RWPE2 (cell line): ENCODE measurements at regions not wholly inside any gene's neighbourhood (a gene's known extent, or its start where the extent isn't known, plus 50 kb on each side); places are given as distances from the start of the nearest gene placed in this dataset.

Experiments used
- ATAC-seq: fragments of 200-7000 bp; cut with Tn5 transposase; 3 replicates; pipeline ENCODE4 v1.9.1; 2021; ENCODE audit warnings: low read depth
- DNase-seq: peaks from one replicate; pipeline ENCODE4 v3.0.0-alpha.2; 2020; ENCODE audit warnings: low spot score
- H3K27ac ChIP-seq: fragments of 450-650 bp; 2 replicates; pipeline ENCODE4 v1.5.1; 2017; ENCODE audit warnings: mild to moderate bottlenecking; ENCODE audit not compliant: poor library complexity, severe bottlenecking
- H3K27me3 ChIP-seq: fragments of 250-450 bp; sonication (Bioruptor Pico); 2 replicates; pipeline ENCODE4 v1.5.1; 2021; ENCODE audit warnings: mild to moderate bottlenecking, moderate library complexity; ENCODE audit not compliant: insufficient read depth, poor library complexity, severe bottlenecking
- H3K36me3 ChIP-seq: fragments of 250-450 bp; sonication (Bioruptor Pico); 2 replicates; pipeline ENCODE4 v1.5.1; 2020; ENCODE audit warnings: low read depth, mild to moderate bottlenecking, moderate library complexity
- H3K4me1 ChIP-seq: fragments of 250-450 bp; sonication (Bioruptor Pico); 2 replicates; pipeline ENCODE4 v1.5.1; 2021; ENCODE audit warnings: mild to moderate bottlenecking, moderate library complexity; ENCODE audit not compliant: insufficient read depth, poor library complexity, severe bottlenecking
- H3K4me3 ChIP-seq: fragments of 250-450 bp; sonication (Bioruptor Pico); 2 replicates; pipeline ENCODE4 v1.5.1; 2021; ENCODE audit warnings: mild to moderate bottlenecking, moderate library complexity; ENCODE audit not compliant: severe bottlenecking
- H3K9me3 ChIP-seq: fragments of 250-450 bp; sonication (Bioruptor Pico); 2 replicates; pipeline ENCODE4 v1.5.1; 2021; ENCODE audit warnings: mild to moderate bottlenecking, moderate library complexity; ENCODE audit not compliant: severe bottlenecking
- TF ChIP-seq, protein P1 (sequence below): fragments of 450-650 bp; IDR thresholded peaks from one replicate; pipeline ENCODE4 v1.5.1; 2017; ENCODE audit warnings: mild to moderate bottlenecking, moderate library complexity; ENCODE audit not compliant: poor library complexity, severe bottlenecking

- Histone ChIP-seq H3K4me1 (peaks cover 15% of the 10 kb centered on the region), H3K4me3 (no peak overlapping the region), H3K9me3 (peaks cover 5% of the 10 kb centered on the region), H3K27me3 (no peaks in the 10 kb centered on the region), H3K27ac (peak overlapping the region; percentile 89), H3K36me3 (no peaks in the 10 kb centered on the region)
- ATAC-seq: peak; percentile 90
- no peak for DNase-seq
- TF ChIP-seq, protein P1, sequence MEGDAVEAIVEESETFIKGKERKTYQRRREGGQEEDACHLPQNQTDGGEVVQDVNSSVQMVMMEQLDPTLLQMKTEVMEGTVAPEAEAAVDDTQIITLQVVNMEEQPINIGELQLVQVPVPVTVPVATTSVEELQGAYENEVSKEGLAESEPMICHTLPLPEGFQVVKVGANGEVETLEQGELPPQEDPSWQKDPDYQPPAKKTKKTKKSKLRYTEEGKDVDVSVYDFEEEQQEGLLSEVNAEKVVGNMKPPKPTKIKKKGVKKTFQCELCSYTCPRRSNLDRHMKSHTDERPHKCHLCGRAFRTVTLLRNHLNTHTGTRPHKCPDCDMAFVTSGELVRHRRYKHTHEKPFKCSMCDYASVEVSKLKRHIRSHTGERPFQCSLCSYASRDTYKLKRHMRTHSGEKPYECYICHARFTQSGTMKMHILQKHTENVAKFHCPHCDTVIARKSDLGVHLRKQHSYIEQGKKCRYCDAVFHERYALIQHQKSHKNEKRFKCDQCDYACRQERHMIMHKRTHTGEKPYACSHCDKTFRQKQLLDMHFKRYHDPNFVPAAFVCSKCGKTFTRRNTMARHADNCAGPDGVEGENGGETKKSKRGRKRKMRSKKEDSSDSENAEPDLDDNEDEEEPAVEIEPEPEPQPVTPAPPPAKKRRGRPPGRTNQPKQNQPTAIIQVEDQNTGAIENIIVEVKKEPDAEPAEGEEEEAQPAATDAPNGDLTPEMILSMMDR: no peak
These were observed 893.7 kb upstream of the SLIT2 start for GRCh38 chr4:19358015-19358414.

- H3K27ac ChIP-seq: no peak overlapping the region
- TF ChIP-seq, protein P1: no peak
- DNase-seq (no peak), ATAC-seq (no peak)
- no peaks in the 10 kb centered on the region for H3K27me3 ChIP-seq
- no peaks in the 10 kb centered on the region for H3K36me3 ChIP-seq
- no peak overlapping the region for H3K4me3 ChIP-seq
- no peaks in the 10 kb centered on the region for H3K4me1 ChIP-seq
- no peaks in the 10 kb centered on the region for H3K9me3 ChIP-seq
These were observed 902.3 kb upstream of the SLIT2 start for GRCh38 chr4:19349416-19349815.

GRCh38 chr4:19348746-19349145 lies 903.0 kb upstream of the SLIT2 start:
- no peaks in the 10 kb centered on the region for H3K27me3 ChIP-seq
- H3K4me1 ChIP-seq: no peaks in the 10 kb centered on the region
- ATAC-seq (no peak), DNase-seq (no peak)
- H3K4me3 ChIP-seq: no peak overlapping the region
- no peaks in the 10 kb centered on the region for H3K36me3 ChIP-seq
- TF ChIP-seq, protein P1: no peak
- no peaks in the 10 kb centered on the region for H3K9me3 ChIP-seq
- no peak overlapping the region for H3K27ac ChIP-seq

DNA sequence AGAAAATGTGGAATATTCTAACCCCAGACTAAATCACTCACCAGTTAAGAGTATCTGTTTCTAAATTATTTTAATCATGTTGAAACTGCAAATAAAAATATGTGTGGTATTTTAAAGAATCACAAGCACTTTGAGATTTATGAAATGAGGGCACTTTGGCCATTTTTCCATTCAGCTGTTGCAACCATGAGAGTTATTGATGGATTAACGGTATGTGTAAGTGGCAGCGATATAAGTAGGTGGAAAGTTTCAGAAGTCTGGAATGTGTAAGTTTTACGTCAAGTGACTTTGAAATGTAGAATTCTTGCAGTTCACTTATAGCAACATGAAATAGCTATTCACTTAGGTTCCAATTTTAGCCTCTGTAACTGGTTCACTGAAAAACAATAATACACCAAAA lies 905.1 kb upstream of the SLIT2 start:
- H3K36me3 ChIP-seq: no peaks in the 10 kb centered on the region
- H3K27ac ChIP-seq: no peak overlapping the region
- no peak for DNase-seq
- ATAC-seq: no peak
- H3K4me3 ChIP-seq: no peak overlapping the region
- no peaks in the 10 kb centered on the region for H3K4me1 ChIP-seq
- TF ChIP-seq, protein P1: no peak
- H3K9me3 ChIP-seq: no peaks in the 10 kb centered on the region
- H3K27me3 ChIP-seq: no peaks in the 10 kb centered on the region

DNA sequence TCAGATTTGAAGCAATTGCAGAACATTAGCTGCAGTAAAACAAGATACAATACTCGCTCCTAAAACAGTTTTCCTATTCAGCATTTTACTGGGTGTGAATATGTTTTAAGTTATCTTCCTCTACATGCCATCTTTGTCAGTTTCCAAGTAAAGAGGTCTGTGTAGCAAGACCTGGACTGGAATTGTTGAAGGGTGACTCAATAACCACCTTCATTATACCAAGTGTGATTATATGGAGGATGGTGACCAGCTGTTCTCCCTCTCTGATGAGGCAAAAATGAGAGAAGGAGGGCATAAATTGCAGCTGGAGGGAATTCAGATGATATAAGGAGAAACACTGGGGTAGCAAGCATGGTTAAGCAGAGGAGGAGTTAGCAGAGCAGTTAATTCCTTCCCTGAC lies 922.1 kb upstream of the SLIT2 start:
- H3K27ac ChIP-seq: no peak overlapping the region
- DNase-seq (no peak), ATAC-seq (no peak)
- H3K4me3 ChIP-seq: no peak overlapping the region
- no peaks in the 10 kb centered on the region for H3K9me3 ChIP-seq
- no peaks in the 10 kb centered on the region for H3K27me3 ChIP-seq
- H3K4me1 ChIP-seq: no peaks in the 10 kb centered on the region
- TF ChIP-seq, protein P1: no peak
- no peaks in the 10 kb centered on the region for H3K36me3 ChIP-seq
